ENCODE measurements at regions not wholly inside any gene's neighbourhood (a gene's known extent, or its start where the extent isn't known, plus 50 kb on each side); places are given as distances from the start of the nearest gene placed in this dataset.
A peak's percentile ranks its signal among the peaks of the same experiment; 100 is the strongest.

DNA sequence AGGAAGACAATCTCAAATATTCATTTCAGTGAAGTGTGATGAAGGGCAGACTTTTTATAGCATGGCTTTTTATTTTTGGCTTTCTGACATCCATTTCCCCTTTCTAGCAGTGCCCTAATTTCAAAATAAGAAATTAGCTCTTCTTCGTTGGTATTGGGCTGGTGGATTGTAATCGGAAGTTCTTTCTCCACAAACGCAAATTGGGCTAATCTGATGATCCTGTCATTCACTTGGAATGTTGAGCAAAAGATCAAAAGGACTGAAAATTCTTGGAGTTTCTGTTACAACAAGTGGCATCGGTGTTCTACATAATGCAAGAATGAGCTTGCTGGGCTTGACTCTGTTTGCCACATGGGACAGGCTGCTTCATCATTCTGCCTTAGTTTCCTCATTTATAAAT is 1182.8 kb downstream of the FLRT2 start:
- no peak for DNase-seq (ENCODE audit: low spot score)

DNA sequence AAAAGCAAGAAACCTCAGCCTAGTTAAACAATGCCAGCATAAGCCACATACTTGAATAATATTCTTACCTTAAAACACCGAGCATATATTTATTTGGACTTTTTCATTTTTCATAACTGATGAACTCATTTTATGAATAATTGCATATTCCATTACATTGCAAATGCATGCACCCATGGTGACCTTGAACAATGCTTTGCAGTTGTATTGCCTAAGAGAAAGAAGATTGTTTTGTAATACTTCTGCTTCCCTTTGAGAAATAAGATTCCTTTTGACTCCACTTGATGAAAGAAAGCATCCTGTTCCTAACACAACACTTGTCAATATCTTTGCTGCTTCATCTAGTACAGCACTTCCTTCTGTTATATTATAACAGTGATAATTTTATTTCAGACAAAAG is 1182.2 kb downstream of the FLRT2 start:
- no peak for DNase-seq (ENCODE audit: low spot score)

DNA sequence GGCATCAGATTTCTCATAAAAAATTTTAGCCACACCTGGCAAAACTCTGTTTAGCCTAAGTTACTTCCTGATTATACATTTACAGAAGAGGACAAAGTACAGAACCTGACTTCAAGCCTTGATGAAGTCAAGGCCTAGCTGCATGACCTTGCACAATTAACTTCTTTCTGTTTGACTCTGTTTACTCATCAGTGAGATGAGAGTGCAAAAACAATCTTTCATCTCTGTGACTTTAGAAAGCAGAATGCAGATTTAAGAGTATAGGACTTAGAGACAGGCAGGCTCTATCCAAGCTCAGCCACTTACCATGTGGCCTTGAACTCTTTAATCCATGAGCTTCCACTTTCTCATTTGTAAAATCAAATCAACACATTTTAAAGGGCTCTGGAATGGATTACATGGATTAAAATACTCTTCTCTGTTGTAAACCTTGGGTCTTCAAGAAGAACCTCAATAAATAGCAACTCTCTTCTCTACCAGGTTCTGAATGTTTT is 1178.9 kb downstream of the FLRT2 start:
- DNase-seq (ENCODE audit: low spot score) = peak; percentile 7

DNA sequence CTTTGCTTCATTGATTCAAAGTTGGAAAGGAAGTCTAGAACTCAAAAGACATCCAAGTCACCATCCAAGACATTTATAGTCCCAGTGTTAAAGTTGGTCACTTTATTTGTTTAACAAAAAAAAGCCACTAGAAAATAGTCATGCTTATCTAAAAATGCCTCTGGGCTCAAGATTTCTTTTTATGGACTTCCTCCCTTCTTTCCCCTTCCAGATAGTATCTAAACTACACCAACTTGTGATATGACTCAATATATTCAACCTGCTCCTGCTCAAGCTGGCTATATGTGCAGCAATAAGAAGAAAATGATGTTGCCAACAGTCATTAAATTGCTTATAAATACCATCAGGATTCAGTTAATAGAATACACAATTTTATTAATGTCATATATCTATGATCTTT is 1177.1 kb downstream of the FLRT2 start:
- no peak for DNase-seq (ENCODE audit: low spot score)

DNA sequence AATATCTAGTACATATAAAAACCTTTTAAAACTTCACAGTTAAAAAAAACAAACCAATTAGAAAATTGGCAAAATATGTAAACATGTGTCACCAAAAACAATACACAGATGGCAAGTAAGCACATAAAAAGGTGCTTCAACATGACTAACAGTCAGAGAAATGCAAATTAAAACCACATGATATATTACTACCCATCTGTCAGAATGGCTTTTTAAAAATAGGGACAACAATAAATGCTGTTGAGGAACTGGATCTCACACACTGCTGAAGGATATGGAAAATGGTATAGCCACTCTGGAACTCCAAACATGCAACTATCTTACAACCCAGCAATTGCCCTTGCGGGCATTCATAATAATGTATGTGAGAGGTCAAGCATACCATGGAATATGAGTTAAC is 1153.6 kb downstream of the FLRT2 start:
- no peak for DNase-seq (ENCODE audit: low spot score)

DNA sequence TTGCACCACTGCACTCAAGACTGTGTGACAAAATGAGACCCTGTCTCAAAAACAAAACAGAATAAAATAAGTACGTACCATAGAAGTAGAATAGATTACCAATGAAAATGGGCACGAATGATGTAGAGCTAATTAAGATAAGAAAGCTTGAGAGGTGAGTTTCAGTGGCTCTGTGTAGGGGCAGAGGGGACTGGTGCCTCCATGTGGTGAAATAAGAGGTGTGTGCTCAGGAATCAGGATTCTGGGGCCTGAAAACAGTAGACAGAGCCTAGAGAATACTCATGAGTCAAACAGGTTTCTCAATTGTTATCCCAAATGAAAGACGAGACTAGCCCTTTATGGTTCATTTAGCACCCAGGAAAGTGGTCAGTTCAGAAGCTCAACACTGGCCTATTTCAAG is 1145.1 kb downstream of the FLRT2 start:
- DNase-seq (ENCODE audit: low spot score) = no peak

DNA sequence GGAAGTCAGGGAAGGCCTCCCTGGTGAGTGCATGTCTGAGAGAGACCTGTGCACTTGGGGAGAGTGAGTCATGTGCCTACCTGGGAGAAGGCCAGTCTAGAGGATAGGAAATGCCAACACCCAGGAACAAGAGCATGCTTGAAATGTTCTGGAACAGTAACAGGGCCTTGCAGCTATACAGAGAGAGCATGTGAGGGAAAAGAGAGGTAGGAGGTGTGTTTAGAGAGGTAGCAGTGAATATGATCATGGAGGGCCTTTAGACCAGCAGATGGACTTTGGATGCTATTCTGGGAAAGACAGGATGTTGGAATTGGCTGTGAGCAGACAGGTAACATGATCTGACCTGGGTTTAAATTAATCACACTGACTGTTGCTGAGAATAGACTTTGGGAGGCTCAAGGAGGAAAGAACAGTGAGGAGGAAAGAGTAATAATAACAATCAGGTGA is 1143.6 kb downstream of the FLRT2 start:
- DNase-seq (ENCODE audit: low spot score) = peak; percentile 2

DNA sequence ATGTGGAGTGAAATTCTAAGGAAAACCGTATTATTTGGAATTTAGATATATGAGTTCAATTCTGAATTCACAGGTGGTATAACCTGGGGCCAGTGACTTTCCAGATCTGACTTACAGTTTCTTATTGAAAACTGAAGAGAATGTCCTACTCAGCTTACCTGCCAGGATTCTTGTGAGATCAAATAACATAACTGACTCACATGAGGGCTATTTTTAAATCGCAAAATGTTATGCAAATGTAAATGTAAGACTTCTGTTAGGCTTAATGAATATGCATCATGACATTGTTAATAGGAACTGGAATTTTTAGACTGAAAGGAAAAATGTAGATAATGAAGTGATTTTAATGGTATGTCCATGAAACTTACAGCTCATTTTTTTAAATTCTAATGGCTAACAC is 1142.1 kb downstream of the FLRT2 start:
- no peak for DNase-seq (ENCODE audit: low spot score)

DNA sequence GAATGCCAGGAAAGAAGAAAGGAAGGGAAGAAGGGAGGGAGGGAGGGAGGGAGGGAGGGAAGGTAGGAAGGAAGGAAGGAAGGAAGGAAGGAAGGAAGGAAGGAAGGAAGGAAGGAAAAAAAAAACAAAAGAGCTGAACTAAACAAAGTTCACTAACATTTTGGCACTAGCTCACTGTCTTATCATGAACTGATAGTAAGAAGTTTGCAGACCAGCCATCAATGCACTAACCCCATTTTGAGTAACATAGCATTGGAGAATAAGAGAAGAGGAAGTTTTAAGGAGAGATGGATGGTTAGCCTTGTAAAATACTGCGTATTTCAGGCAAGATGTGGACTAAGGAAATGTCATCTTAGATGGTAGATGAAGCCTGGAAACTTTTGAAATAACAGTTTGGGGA is 1136.0 kb downstream of the FLRT2 start:
- no peak for DNase-seq (ENCODE audit: low spot score)

DNA sequence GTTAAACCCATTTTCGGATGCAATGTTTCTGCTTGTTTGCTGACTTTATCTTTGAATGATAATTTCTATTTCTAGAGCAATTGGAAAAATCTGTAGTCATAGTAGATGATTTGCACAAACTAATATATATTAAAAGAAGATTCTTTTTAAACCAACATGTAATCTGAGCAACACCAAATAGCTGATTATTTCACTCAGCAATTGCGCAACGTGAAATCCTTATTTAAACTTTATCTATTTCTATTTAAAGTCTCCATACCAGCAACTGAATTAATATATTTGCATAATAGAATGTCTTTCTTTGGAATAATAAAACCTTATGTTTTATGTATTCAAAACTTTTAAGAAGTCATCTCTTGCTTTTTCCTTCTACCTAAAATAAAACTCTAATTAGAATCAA is 1132.4 kb downstream of the FLRT2 start:
- no peak for DNase-seq (ENCODE audit: low spot score)

DNA sequence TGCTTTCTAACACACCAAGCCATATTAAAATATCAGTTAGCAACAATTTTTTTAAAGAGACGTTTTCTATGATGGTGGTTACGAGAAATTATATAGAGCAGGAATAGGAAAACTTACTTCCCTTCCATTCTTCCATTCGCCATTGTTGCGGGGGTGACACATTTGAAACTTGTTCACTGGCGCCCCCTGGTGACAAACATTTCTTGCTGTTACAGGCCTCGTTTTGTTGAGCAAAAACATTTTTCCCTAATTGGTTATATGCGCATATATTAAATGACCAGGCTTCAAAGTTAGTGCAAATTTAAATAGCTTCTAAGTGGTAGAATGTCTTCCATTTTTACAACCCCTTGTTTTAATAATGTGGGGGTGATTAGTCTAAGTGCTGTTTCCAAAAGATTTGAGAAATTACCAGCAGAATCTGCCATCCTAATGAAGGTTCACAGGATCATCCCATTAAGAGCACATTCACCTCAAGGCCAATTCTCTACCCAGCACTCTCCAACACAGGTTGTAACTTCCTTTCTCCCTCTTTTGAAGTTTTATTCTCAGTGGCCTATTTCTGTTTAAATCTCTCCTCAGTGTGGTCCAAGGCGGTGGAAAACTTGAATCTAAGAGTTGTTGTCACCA is 1124.7 kb downstream of the FLRT2 start:
- peak; percentile 5 for DNase-seq (ENCODE audit: low spot score)

DNA sequence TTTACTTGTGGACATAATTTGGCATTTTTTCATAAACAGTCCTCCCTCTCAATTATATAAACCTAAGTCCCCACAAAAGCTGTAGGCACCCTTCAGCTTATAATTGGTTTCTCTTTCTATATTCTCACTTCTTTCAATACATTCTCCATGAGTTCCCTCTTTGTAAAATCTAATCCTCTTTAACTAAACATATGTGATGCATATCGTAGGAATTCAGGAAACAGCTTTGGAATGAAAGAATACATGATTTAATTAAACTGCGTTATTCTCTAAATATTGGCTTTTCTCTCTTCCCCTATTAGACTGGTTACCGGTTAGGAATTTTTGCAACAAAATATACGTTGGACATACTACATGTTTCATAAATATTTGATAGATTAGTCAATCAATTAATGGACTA is 1122.6 kb downstream of the FLRT2 start:
- DNase-seq (ENCODE audit: low spot score) = no peak

DNA sequence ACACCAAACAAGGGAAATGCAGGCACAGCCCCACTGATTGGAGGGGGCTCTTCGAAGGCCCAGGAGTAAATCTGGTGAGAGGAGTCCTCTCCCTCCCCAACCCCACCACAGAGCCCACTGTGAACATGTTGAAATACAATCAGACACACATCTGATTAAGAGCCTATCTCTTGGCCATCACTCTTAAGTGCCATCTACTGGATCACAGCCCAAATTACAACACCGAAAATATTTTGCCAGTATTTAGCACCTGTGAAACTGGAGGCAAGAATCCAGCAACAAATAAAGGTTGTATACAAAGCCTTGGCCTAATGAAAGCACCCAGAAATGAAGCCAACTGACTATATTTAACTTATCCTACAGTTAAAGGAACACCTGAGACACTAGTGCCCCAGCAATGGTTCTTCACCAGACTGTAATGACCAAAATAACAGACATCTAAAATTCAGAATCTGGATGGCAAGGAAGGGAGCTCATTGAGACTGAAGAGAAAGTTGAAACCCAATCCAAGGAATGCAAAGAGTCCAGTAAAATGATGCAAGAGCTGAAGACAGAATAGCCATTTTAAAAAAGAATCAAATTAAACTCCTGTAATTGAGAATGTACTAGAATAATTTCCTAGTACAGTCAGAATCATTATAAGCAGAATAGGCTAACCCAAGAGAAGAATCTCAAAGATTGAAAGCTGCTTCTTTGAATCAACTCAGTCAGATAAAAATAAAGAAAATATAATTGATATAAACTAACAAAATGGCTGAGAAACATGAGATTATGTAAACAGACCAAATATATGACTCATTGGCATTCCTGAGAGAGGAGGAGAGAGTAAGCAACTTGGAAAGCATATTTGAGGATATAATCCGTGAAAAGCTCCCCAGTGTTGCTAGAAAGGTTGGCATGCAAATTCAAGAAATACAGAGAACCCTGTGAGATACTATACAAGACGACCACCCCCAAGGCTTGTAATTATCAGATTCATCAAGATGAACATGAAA is 1117.0 kb downstream of the FLRT2 start:
- DNase-seq (ENCODE audit: low spot score) = no peak

DNA sequence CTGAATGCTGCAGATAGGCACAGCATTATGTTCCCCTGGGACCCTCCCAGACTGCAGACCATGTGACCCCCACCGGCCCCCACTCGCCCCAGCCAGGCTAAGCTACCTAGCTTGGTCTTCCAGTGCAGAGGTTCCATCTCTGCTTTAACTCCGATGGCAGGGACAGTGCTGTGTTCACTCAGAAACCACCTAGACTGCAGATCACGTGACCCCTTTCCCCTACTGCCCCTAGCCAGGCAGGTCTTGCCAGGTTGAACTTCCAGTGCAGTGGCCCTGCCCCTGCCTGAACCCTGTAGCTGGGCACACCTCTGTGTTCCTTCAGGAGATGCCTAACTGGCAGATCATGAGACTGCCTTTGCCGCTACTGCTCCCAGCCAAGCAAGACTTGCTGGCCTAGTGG is 1116.2 kb downstream of the FLRT2 start:
- no peak for DNase-seq (ENCODE audit: low spot score)

DNA sequence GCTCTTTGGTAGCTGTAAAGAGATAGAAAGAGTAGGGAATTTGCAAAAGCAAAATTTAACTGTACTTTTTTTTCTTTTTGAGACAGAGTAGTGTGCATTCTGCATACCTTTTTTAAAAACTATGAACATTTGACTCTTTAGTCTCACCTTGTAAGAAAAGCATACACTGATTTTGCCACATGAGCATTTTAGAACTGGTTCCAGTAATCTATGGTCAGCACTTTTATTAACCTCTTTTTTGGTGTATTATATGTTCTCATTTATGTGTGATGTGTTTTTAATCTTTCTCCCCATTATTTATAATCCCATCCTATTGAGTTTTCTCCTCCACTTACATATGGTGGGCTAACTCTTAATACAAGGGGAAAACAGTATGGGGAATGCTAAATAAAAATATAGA is 1111.4 kb downstream of the FLRT2 start:
- no peak for DNase-seq (ENCODE audit: low spot score)

DNA sequence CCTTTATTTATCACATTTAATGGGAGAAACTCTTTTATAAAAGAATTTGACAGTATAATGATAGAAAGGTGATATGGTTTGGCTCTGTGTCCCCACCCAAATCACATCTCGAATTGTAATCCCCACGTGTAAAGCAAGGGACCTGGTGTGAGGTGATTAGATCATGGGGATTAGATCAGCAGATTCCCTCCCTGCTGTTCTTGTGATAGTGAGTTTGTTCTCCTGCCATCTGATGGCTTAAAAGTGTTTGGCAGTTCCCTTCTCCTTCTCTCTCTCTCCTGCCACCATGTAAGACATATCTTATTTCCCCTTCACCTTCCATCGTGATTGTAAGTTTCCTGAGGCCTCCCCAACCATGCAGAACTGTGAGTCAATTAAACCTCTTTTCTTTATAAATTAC is 1110.3 kb downstream of the FLRT2 start:
- no peak for DNase-seq (ENCODE audit: low spot score)

DNA sequence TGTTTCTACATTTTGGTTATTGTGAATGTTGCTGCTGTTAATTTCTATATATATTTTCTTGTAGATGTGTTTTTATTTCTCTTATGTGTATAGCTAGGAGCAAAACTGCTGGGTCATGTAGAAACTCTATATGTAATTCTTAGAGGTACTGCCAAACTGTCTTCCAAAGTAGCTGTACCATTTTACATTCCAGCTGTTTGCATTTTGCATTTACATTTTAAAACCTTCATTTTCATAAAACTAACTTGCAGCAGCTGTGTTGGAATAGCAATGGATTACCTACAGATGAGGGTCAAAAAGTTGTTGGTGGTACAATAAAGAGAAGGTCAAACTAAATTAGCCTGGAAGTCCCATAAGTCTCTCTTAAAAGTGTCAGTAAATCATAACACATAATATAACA is 1109.7 kb downstream of the FLRT2 start:
- DNase-seq (ENCODE audit: low spot score) = no peak

DNA sequence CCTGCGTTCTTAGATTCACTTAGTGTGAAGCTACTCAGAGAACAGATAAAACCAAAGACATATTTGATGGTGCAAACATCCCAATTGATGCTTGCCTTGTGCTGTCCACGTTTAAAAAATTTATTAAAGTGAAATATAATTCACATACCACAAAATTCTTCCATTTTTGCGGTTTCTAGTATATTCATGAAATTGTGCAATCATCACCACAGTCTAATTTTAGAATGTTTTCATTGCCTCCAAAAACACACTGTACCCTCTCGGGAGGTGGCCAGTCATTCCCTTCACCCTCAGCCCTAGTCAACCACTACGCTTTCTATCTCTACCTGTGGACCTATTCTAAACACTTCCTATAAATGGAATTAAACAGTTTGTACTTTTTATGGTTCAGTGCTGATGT is 1109.2 kb downstream of the FLRT2 start:
- no peak for DNase-seq (ENCODE audit: low spot score)

DNA sequence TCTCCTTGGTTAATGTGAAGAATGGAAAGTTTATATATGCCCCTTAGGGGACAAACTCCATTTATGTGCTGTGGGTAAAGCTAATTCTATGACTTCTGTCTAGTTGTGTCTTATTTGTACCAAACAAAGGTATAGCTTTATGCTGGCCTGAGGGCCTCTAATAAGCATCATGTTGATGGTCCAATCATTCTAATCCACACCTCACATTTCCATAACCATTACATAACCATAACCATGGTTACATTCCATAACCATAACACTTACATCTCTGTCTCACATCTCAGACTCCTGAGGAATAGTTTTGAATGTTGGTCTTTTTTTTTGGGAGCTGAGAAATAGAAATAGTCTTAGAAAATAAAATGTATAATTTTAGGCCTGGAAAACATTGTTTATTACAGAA is 1097.1 kb downstream of the FLRT2 start:
- no peak for DNase-seq (ENCODE audit: low spot score)

DNA sequence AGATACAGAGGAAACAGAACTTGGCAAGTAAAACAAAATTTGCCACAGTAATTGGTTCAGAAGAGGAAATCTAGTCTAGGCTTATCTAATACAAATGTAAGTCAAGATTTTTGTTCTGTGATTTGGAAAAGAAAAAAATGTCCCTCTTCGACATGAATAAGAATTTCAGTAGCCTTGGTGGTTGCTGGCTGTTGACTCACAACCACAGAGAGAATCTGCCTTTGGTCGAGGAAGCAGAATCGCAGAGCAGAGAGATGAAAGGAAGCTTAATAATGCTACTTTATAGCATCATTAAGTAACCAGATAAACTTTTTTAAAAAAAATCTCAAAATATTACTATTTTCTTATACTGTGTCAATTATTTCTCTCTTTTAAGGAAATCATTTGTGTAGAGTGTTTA is 1096.6 kb downstream of the FLRT2 start:
- DNase-seq (ENCODE audit: low spot score) = no peak

DNA sequence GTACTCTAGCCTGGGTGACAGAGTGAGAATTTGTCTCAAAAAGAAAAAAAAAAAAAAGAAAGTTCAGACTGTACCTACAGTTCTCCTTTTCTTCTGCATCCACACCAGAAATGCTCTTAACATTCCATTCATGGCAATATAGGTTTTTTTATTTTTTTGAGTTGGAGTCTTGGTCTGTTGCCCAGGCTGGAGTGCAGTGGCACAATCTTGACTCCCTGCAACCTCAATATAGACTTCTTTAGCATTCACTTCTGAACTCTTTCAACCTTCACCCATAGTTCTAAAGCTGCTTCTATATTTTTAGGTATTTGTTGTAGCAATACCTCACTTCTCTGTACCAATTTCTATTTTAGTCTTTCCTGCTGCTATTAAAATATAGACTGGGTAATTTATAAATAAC is 1095.7 kb downstream of the FLRT2 start:
- DNase-seq (ENCODE audit: low spot score) = no peak

DNA sequence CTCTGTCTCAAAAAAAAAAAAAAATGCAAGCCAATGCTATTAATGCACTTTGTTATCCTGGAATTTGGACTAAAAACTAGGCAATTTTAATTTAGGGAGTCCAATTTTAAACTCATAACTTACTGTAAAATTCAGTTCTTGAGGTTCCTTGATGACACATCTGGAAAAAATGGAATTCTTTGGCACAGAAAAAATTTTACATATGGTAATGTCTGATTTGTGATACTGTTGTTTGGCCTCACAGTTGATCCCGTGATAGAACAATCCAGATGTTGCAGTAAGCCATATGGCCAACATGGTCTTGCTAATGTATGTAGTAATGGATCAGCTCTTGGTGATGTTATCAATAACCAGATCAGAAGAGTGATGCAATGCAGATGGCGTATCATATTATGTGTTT is 1089.8 kb downstream of the FLRT2 start:
- DNase-seq (ENCODE audit: low spot score) = no peak

DNA sequence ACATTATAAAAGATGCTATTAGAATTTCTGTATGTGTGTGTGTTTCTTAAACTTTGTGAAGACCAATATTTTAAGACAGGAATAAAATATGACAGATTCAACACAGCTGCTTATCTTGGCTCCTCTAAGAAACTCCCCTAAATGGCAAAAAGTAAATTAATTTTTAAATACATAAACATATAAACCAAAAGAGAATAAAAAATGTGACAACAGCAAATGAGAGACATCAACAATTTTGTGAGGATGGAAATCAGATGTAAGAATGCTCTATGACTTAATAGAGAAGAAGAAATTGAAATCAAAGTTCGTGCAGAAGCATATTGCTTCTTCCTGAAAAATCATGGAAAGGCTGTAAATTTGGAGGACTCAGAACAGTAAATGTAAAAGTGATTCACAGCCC is 1083.8 kb downstream of the FLRT2 start:
- no peak for DNase-seq (ENCODE audit: low spot score)

All from HuH-7.5 (cell line).